ENCODE measurements at regions not wholly inside any gene's neighbourhood (a gene's known extent, or its start where the extent isn't known, plus 50 kb on each side); places are given as distances from the start of the nearest gene placed in this dataset.

- Histone ChIP-seq H3K18ac (ENCODE audit: low read length) (peak overlapping the region; percentile 75), H4K8ac (ENCODE audit: low read depth, low read length) (no peak overlapping the region), H3K27ac (ENCODE audit: low read depth, low read length) (no peak overlapping the region), H2BK15ac (replicated peaks; ENCODE audit: low read depth) (no peak overlapping the region), H2AK5ac (ENCODE audit: low read length) (no peak overlapping the region), H2BK5ac (ENCODE audit: low read length) (no peak overlapping the region), H3K56ac (ENCODE audit: low read length) (no peak overlapping the region), H4K5ac (ENCODE audit: low read length) (no peak overlapping the region), H3K23ac (ENCODE audit: low read length) (no peak overlapping the region), H3K9ac (ENCODE audit: low read length) (no peak overlapping the region), H3K4me1 (ENCODE audit: control insufficient read depth, low read depth, low read length) (peaks cover 2% of the 10 kb centered on the region), H3K27me3 (ENCODE audit: insufficient read depth, low read length, poor library complexity) (no peaks in the 10 kb centered on the region), H2BK120ac (ENCODE audit: low read depth, low read length) (no peak overlapping the region), H3K4ac (ENCODE audit: low read depth, low read length) (no peak overlapping the region), H3K79me2 (ENCODE audit: control insufficient read depth, insufficient read depth, low read length) (no peaks in the 10 kb centered on the region), H3K79me1 (ENCODE audit: low read length) (no peaks in the 10 kb centered on the region), H3K36me3 (ENCODE audit: control insufficient read depth, insufficient read depth, low read length) (no peaks in the 10 kb centered on the region), H3K4me2 (ENCODE audit: low read length) (no peak overlapping the region), H3K4me3 (ENCODE audit: low read length) (no peak overlapping the region)
- no CpG with 5 or more reads among the region's 4 CpGs for WGBS (ENCODE audit: extremely low coverage, insufficient coverage, low lambda C conversion rate)
- DNase-seq = peak; percentile 35
Measured at GRCh38 chr14:54189748-54190354, 207.0 kb upstream of the CDKN3 start.

- peak overlapping the region; percentile 96 for H2BK15ac ChIP-seq (replicated peaks; ENCODE audit: low read depth)
- H3K56ac ChIP-seq (ENCODE audit: low read length) = no peak overlapping the region
- H3K36me3 ChIP-seq (ENCODE audit: control insufficient read depth, insufficient read depth, low read length) = no peaks in the 10 kb centered on the region
- no peaks in the 10 kb centered on the region for H3K27me3 ChIP-seq (ENCODE audit: insufficient read depth, low read length, poor library complexity)
- no peak overlapping the region for H3K4me2 ChIP-seq (ENCODE audit: low read length)
- WGBS (ENCODE audit: extremely low coverage, insufficient coverage, low lambda C conversion rate) = no CpG with 5 or more reads among the region's 2 CpGs
- no peak overlapping the region for H2BK5ac ChIP-seq (ENCODE audit: low read length)
- H3K4me3 ChIP-seq (ENCODE audit: low read length) = no peak overlapping the region
- H3K18ac ChIP-seq (ENCODE audit: low read length) = no peak overlapping the region
- H3K4ac ChIP-seq (ENCODE audit: low read depth, low read length) = no peak overlapping the region
- no peak overlapping the region for H3K27ac ChIP-seq (ENCODE audit: low read depth, low read length)
- no peak overlapping the region for H2BK120ac ChIP-seq (ENCODE audit: low read depth, low read length)
- H3K23ac ChIP-seq (ENCODE audit: low read length) = no peak overlapping the region
- H3K79me2 ChIP-seq (ENCODE audit: control insufficient read depth, insufficient read depth, low read length) = no peaks in the 10 kb centered on the region
- peaks cover 2% of the 10 kb centered on the region for H3K4me1 ChIP-seq (ENCODE audit: control insufficient read depth, low read depth, low read length)
- H4K5ac ChIP-seq (ENCODE audit: low read length) = no peak overlapping the region
- H3K79me1 ChIP-seq (ENCODE audit: low read length) = no peaks in the 10 kb centered on the region
- H4K8ac ChIP-seq (ENCODE audit: low read depth, low read length) = no peak overlapping the region
- no peak overlapping the region for H3K9ac ChIP-seq (ENCODE audit: low read length)
- no peak for DNase-seq
- H2AK5ac ChIP-seq (ENCODE audit: low read length) = no peak overlapping the region
Measured at GRCh38 chr14:54191846-54192245, 205.0 kb upstream of the CDKN3 start.

- Histone ChIP-seq H3K36me3 (ENCODE audit: control insufficient read depth, insufficient read depth, low read length) (no peaks in the 10 kb centered on the region), H3K18ac (ENCODE audit: low read length) (no peak overlapping the region), H3K27me3 (ENCODE audit: insufficient read depth, low read length, poor library complexity) (no peaks in the 10 kb centered on the region), H2BK5ac (ENCODE audit: low read length) (peak overlapping the region; percentile 35), H3K9ac (ENCODE audit: low read length) (no peak overlapping the region), H3K27ac (ENCODE audit: low read depth, low read length) (no peak overlapping the region), H3K4me1 (ENCODE audit: control insufficient read depth, low read depth, low read length) (peaks cover 2% of the 10 kb centered on the region), H4K5ac (ENCODE audit: low read length) (no peak overlapping the region), H3K4me3 (ENCODE audit: low read length) (no peak overlapping the region), H3K56ac (ENCODE audit: low read length) (no peak overlapping the region), H2AK5ac (ENCODE audit: low read length) (peak overlapping the region; percentile 14), H2BK120ac (ENCODE audit: low read depth, low read length) (no peak overlapping the region), H3K79me1 (ENCODE audit: low read length) (no peaks in the 10 kb centered on the region), H3K79me2 (ENCODE audit: control insufficient read depth, insufficient read depth, low read length) (no peaks in the 10 kb centered on the region), H4K8ac (ENCODE audit: low read depth, low read length) (no peak overlapping the region), H3K4ac (ENCODE audit: low read depth, low read length) (no peak overlapping the region), H2BK15ac (replicated peaks; ENCODE audit: low read depth) (no peak overlapping the region), H3K23ac (ENCODE audit: low read length) (no peak overlapping the region), H3K4me2 (ENCODE audit: low read length) (no peak overlapping the region)
- WGBS (ENCODE audit: extremely low coverage, insufficient coverage, low lambda C conversion rate) = no CpG with 5 or more reads among the region's 2 CpGs
- peak; percentile 51 for DNase-seq
Measured at GRCh38 chr14:54192610-54193009, 204.2 kb upstream of the CDKN3 start.

- DNase-seq = peak; percentile 69
- no peaks in the 10 kb centered on the region for H3K36me3 ChIP-seq (ENCODE audit: control insufficient read depth, insufficient read depth, low read length)
- no peak overlapping the region for H3K4me3 ChIP-seq (ENCODE audit: low read length)
- H3K18ac ChIP-seq (ENCODE audit: low read length) = no peak overlapping the region
- H4K8ac ChIP-seq (ENCODE audit: low read depth, low read length) = no peak overlapping the region
- peaks cover 2% of the 10 kb centered on the region for H3K4me1 ChIP-seq (ENCODE audit: control insufficient read depth, low read depth, low read length)
- no peak overlapping the region for H2BK15ac ChIP-seq (replicated peaks; ENCODE audit: low read depth)
- no peak overlapping the region for H3K4ac ChIP-seq (ENCODE audit: low read depth, low read length)
- H3K27ac ChIP-seq (ENCODE audit: low read depth, low read length) = no peak overlapping the region
- no peak overlapping the region for H2BK120ac ChIP-seq (ENCODE audit: low read depth, low read length)
- no peaks in the 10 kb centered on the region for H3K79me1 ChIP-seq (ENCODE audit: low read length)
- no peak overlapping the region for H2AK5ac ChIP-seq (ENCODE audit: low read length)
- no peaks in the 10 kb centered on the region for H3K79me2 ChIP-seq (ENCODE audit: control insufficient read depth, insufficient read depth, low read length)
- H3K23ac ChIP-seq (ENCODE audit: low read length) = no peak overlapping the region
- no peak overlapping the region for H3K9ac ChIP-seq (ENCODE audit: low read length)
- no peak overlapping the region for H3K56ac ChIP-seq (ENCODE audit: low read length)
- H3K4me2 ChIP-seq (ENCODE audit: low read length) = no peak overlapping the region
- no peak overlapping the region for H4K5ac ChIP-seq (ENCODE audit: low read length)
- H2BK5ac ChIP-seq (ENCODE audit: low read length) = no peak overlapping the region
- whole genome bisulfite sequencing (ENCODE audit: extremely low coverage, insufficient coverage, low lambda C conversion rate) = no CpG with 5 or more reads among the region's 3 CpGs
- no peaks in the 10 kb centered on the region for H3K27me3 ChIP-seq (ENCODE audit: insufficient read depth, low read length, poor library complexity)
Measured at GRCh38 chr14:54193871-54194270, 202.9 kb upstream of the CDKN3 start.

- Histone ChIP-seq H2BK15ac (replicated peaks; ENCODE audit: low read depth) (no peak overlapping the region), H3K79me1 (ENCODE audit: low read length) (no peaks in the 10 kb centered on the region), H3K23ac (ENCODE audit: low read length) (no peak overlapping the region), H3K9ac (ENCODE audit: low read length) (no peak overlapping the region), H3K36me3 (ENCODE audit: control insufficient read depth, insufficient read depth, low read length) (no peaks in the 10 kb centered on the region), H2AK5ac (ENCODE audit: low read length) (no peak overlapping the region), H3K79me2 (ENCODE audit: control insufficient read depth, insufficient read depth, low read length) (no peaks in the 10 kb centered on the region), H3K4me2 (ENCODE audit: low read length) (no peak overlapping the region), H3K56ac (ENCODE audit: low read length) (no peak overlapping the region), H2BK5ac (ENCODE audit: low read length) (no peak overlapping the region), H4K5ac (ENCODE audit: low read length) (no peak overlapping the region), H3K4me1 (ENCODE audit: control insufficient read depth, low read depth, low read length) (peaks cover 2% of the 10 kb centered on the region), H2BK120ac (ENCODE audit: low read depth, low read length) (no peak overlapping the region), H3K4me3 (ENCODE audit: low read length) (no peak overlapping the region), H3K4ac (ENCODE audit: low read depth, low read length) (no peak overlapping the region), H3K27me3 (ENCODE audit: insufficient read depth, low read length, poor library complexity) (no peaks in the 10 kb centered on the region), H4K8ac (ENCODE audit: low read depth, low read length) (no peak overlapping the region), H3K18ac (ENCODE audit: low read length) (no peak overlapping the region), H3K27ac (ENCODE audit: low read depth, low read length) (no peak overlapping the region)
- no CpG with 5 or more reads among the region's 2 CpGs for WGBS (ENCODE audit: extremely low coverage, insufficient coverage, low lambda C conversion rate)
- DNase-seq = no peak
Measured at GRCh38 chr14:54194501-54194900, 202.3 kb upstream of the CDKN3 start.

GRCh38 chr14:54197369-54197768, 199.4 kb upstream of the CDKN3 start:
- no CpG with 5 or more reads among the region's 1 CpG for WGBS (ENCODE audit: extremely low coverage, insufficient coverage, low lambda C conversion rate)
- no peak overlapping the region for H2BK15ac ChIP-seq (replicated peaks; ENCODE audit: low read depth)
- H3K9ac ChIP-seq (ENCODE audit: low read length) = no peak overlapping the region
- H3K4ac ChIP-seq (ENCODE audit: low read depth, low read length) = no peak overlapping the region
- H2AK5ac ChIP-seq (ENCODE audit: low read length) = no peak overlapping the region
- no peak overlapping the region for H3K27ac ChIP-seq (ENCODE audit: low read depth, low read length)
- DNase-seq = no peak
- H3K4me3 ChIP-seq (ENCODE audit: low read length) = no peak overlapping the region
- no peak overlapping the region for H3K23ac ChIP-seq (ENCODE audit: low read length)
- H3K36me3 ChIP-seq (ENCODE audit: control insufficient read depth, insufficient read depth, low read length) = no peaks in the 10 kb centered on the region
- H3K18ac ChIP-seq (ENCODE audit: low read length) = peak overlapping the region; percentile 23
- no peak overlapping the region for H3K56ac ChIP-seq (ENCODE audit: low read length)
- no peak overlapping the region for H2BK5ac ChIP-seq (ENCODE audit: low read length)
- H3K4me2 ChIP-seq (ENCODE audit: low read length) = no peak overlapping the region
- H3K27me3 ChIP-seq (ENCODE audit: insufficient read depth, low read length, poor library complexity) = no peaks in the 10 kb centered on the region
- H4K8ac ChIP-seq (ENCODE audit: low read depth, low read length) = no peak overlapping the region
- H4K5ac ChIP-seq (ENCODE audit: low read length) = no peak overlapping the region
- H3K4me1 ChIP-seq (ENCODE audit: control insufficient read depth, low read depth, low read length) = no peaks in the 10 kb centered on the region
- H3K79me2 ChIP-seq (ENCODE audit: control insufficient read depth, insufficient read depth, low read length) = no peaks in the 10 kb centered on the region
- H3K79me1 ChIP-seq (ENCODE audit: low read length) = no peaks in the 10 kb centered on the region
- no peak overlapping the region for H2BK120ac ChIP-seq (ENCODE audit: low read depth, low read length)
